Upper lobe of left lung (tissue), 6 donors: ENCODE measurements at regions not wholly inside any gene's neighbourhood (a gene's known extent, or its start where the extent isn't known, plus 50 kb on each side); places are given as distances from the start of the nearest gene placed in this dataset.

ENCODE experiments used
- ATAC-seq, 2 donors: fragments of 200-7000 bp; cut with Tn5 transposase; one replicate each; pipeline ENCODE4 v1.9.1; 2022; ENCODE audit warnings: mild to moderate bottlenecking in 2 of 2, moderate library complexity in 2 of 2; ENCODE audit not compliant: low FRiP score in 2 of 2
- DNase-seq, 2 donors: peaks; one replicate each; pipeline ENCODE4 v3.0.0-alpha.2; 2019 to 2020
- H3K27ac ChIP-seq, 4 donors: fragments of 200-600 bp; sonication (generic); one replicate each; pipeline ENCODE4 v1.5.1; 2016 to 2019
- H3K27me3 ChIP-seq, 4 donors: fragments of 200-600 bp; sonication (generic); one replicate each; pipeline ENCODE4 v1.5.1; 2017 to 2019
- H3K36me3 ChIP-seq, 4 donors: fragments of 200-600 bp; sonication (generic); one replicate each; pipeline ENCODE4 v1.5.1; 2016 to 2019
- H3K4me1 ChIP-seq, 4 donors: fragments of 200-600 bp; sonication (generic); one replicate each; pipeline ENCODE4 v1.5.1; 2018 to 2019
- H3K4me3 ChIP-seq, 4 donors: fragments of 200-600 bp; sonication (generic); one replicate each; pipeline ENCODE4 v1.5.1; 2017 to 2019; ENCODE audit warnings: mild to moderate bottlenecking in 2 of 4, moderate library complexity in 1 of 4
- H3K9me3 ChIP-seq, 4 donors: fragments of 200-600 bp; sonication (generic); one replicate each; pipeline ENCODE4 v1.5.1; 2018 to 2019
- EP300 ChIP-seq, 4 donors: sonication (generic); formaldehyde crosslinking; IDR thresholded peaks; one replicate each; pipeline ENCODE4 v1.5.1; 2017; ENCODE audit warnings: antibody characterized with exemption in 4 of 4, control low read depth in 2 of 4
- POLR2A ChIP-seq, 4 donors: fragments of 450-650 bp; IDR thresholded peaks; one replicate each; pipeline ENCODE4 v1.5.1; 2016 to 2017; ENCODE audit warnings: antibody characterized with exemption in 4 of 4, mild to moderate bottlenecking in 2 of 4
- POLR2AphosphoS5 ChIP-seq, 2 donors: sonication (generic); formaldehyde crosslinking; IDR thresholded peaks; one replicate each; pipeline ENCODE4 v1.5.1; 2017; ENCODE audit warnings: antibody characterized with exemption in 2 of 2
- WGBS, 2 donors: methylation state at CpG; one replicate each; pipeline ENCODE4 v1.1.5; 2017 to 2018; 5-methylcytosine and 5-hydroxymethylcytosine counted together
- TF ChIP-seq, protein P1 (sequence below), 6 experiments: fragments of 450-650 bp in 4 of 6; fragments of 200-600 bp in 2 of 6; sonication (generic) in 2 of 6; IDR thresholded peaks; one replicate each; pipeline ENCODE4 v1.5.1; 2016 to 2019; ENCODE audit warnings: antibody characterized with exemption in 6 of 6
- donor health status: DM: no; HTN: no; CAD: no; lungs with moderate emphysema.
- donor health status: DM: no; HTN: yes; CAD: no; lungs with severe emphysema.

DNA sequence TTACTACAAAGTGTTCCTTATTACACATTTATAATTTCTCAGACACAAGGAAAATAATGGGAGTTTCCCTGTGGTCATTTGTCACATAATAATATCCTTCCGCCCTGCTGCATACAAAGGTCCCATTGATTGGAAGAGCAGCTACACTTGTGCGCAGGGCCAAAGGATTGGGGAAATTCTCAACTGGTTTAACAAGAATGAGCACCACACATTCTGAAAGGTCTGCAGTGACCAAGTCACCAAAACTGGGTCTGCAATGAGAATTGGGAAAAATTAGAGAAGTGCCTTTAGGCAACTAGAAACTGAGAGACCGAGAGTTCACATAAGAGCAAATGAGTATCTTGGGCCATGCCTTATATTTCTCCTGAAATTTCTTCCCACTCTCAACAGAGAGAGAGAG, 98.2 kb upstream of the NR2F2 start:
- H3K27ac ChIP-seq, result no peak overlapping the region

DNA sequence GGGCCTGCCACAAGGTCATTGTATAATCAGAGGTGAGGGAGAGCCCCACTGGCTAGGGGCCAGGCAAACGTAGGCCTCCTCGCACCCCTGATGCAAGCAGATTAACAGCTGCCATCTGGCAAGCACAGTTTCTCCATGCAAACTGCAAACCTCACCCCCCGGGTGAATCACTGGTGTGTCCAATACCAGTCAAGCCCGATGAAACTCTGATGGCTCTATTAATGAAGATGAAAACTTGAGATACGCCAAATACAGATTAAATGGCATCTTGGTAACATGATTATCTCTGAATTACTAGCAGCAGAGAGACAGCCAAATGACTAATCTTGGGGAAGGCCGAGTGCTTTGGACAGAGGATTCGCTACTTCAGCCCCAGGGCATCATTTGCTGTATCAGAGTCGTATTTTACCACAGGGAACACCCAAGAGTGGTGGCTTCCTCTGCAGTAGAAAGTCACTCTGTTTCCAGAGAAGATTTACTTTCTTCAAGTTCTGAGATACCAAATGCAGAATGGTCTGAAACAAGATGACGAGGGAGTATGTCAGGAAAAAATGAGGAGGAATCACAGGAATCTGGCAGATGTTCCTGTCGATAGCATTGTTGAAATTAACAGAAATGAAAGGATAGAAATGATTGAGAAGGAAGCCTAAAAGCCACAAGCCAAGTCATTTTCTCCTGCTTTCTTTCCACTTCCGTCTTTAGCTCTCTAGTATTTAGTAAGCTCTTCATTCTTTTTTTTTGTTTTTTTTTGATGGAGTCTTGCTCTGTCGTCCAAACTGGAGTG, 96.2 kb upstream of the NR2F2 start:
- TF ChIP-seq, protein P1, sequence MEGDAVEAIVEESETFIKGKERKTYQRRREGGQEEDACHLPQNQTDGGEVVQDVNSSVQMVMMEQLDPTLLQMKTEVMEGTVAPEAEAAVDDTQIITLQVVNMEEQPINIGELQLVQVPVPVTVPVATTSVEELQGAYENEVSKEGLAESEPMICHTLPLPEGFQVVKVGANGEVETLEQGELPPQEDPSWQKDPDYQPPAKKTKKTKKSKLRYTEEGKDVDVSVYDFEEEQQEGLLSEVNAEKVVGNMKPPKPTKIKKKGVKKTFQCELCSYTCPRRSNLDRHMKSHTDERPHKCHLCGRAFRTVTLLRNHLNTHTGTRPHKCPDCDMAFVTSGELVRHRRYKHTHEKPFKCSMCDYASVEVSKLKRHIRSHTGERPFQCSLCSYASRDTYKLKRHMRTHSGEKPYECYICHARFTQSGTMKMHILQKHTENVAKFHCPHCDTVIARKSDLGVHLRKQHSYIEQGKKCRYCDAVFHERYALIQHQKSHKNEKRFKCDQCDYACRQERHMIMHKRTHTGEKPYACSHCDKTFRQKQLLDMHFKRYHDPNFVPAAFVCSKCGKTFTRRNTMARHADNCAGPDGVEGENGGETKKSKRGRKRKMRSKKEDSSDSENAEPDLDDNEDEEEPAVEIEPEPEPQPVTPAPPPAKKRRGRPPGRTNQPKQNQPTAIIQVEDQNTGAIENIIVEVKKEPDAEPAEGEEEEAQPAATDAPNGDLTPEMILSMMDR (IDR thresholded peaks at IDR 0.05), result no peak
- TF ChIP-seq EP300 (IDR thresholded peaks at IDR 0.05) (no peak), POLR2A (IDR thresholded peaks at IDR 0.05) (no peak), POLR2AphosphoS5 (IDR thresholded peaks at IDR 0.05) (no peak)
- no peaks in the 10 kb centered on the region for H3K4me1 ChIP-seq
- WGBS, 2 donors, result 78 to 82% methylated on average over 9 to 12 of the region's 12 CpGs
- H3K36me3 ChIP-seq, result no peaks in the 10 kb centered on the region
- no peak overlapping the region for H3K4me3 ChIP-seq
- no peaks in the 10 kb centered on the region for H3K9me3 ChIP-seq
- H3K27ac ChIP-seq, result no peak overlapping the region
- no peaks in the 10 kb centered on the region for H3K27me3 ChIP-seq
- ATAC-seq (peak in 1 of 2 donors; percentile 42), DNase-seq (no peak)

More for the DNA sequence above, 98.2 kb upstream of the NR2F2 start:
- DNase-seq (no peak), ATAC-seq (no peak)
- no peak overlapping the region for H3K4me3 ChIP-seq
- no peaks in the 10 kb centered on the region for H3K4me1 ChIP-seq
- H3K36me3 ChIP-seq, result no peaks in the 10 kb centered on the region
- WGBS, 2 donors, result 93 to 97% methylated on average over 3 of the region's 3 CpGs
- TF ChIP-seq POLR2A (IDR thresholded peaks at IDR 0.05), result no peak
- TF ChIP-seq POLR2AphosphoS5 (IDR thresholded peaks at IDR 0.05), result no peak
- TF ChIP-seq, protein P1 (IDR thresholded peaks at IDR 0.05), result no peak
- no peak for TF ChIP-seq EP300 (IDR thresholded peaks at IDR 0.05)
- H3K27me3 ChIP-seq, result no peaks in the 10 kb centered on the region
- no peaks in the 10 kb centered on the region for H3K9me3 ChIP-seq

DNA sequence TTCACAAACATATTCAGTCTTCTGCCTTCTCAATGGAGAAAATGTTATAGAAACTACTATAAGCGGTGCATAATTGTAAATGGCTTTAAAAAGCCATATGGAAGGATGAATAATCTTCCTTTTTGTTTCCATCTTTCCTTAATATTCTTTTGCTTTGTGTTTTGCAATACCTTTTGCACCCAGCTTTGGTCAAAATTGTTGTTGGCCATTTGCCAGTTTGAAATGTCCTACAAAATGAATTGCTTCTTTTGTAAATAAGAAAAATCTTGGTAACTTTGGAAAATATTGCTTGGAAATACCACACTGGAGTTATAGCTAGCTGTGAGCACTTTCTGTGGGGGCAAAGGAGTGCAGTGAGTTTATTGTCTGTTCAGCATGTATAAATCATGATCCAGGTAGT, 93.5 kb upstream of the NR2F2 start:
- H3K9me3 ChIP-seq, result peaks cover 0 to 3% (median 0%) of the 10 kb centered on the region in 4 donors
- H3K27ac ChIP-seq, result no peak overlapping the region
- DNase-seq (no peak), ATAC-seq (no peak)
- H3K4me1 ChIP-seq, result no peaks in the 10 kb centered on the region
- no peak overlapping the region for H3K4me3 ChIP-seq
- no peaks in the 10 kb centered on the region for H3K36me3 ChIP-seq
- TF ChIP-seq POLR2A (IDR thresholded peaks at IDR 0.05) (no peak), EP300 (IDR thresholded peaks at IDR 0.05) (no peak), POLR2AphosphoS5 (IDR thresholded peaks at IDR 0.05) (no peak)
- TF ChIP-seq, protein P1 (IDR thresholded peaks at IDR 0.05), result no peak
- WGBS, 2 donors, result 89 to 92% methylated on average over 1 of the region's 1 CpG
- no peaks in the 10 kb centered on the region for H3K27me3 ChIP-seq

DNA sequence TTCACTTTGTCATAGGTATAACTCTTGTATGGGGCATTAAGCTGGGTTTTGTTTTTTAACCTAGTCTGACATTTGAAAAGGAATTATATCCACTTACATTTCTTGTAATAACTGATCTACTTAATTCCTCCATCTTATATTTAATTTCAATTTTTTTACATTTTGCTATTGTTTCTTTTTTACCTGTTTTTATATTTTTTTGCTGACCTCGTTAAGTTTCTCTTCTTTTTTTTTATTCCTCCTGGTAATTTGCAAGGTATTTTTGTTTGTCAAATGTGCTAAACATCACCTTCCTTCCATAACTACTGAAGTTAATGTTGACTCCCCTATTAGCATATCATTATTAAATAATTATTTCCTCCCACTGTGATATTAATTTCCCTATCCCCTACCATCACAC, 87.7 kb upstream of the NR2F2 start:
- DNase-seq, result no peak
- ATAC-seq, result no peak
- no peak overlapping the region for H3K4me3 ChIP-seq
- no peaks in the 10 kb centered on the region for H3K4me1 ChIP-seq
- TF ChIP-seq EP300 (IDR thresholded peaks at IDR 0.05), result no peak
- no peak for TF ChIP-seq POLR2A (IDR thresholded peaks at IDR 0.05)
- TF ChIP-seq, protein P1 (IDR thresholded peaks at IDR 0.05), result no peak
- TF ChIP-seq POLR2AphosphoS5 (IDR thresholded peaks at IDR 0.05), result no peak
- H3K27ac ChIP-seq, result no peak overlapping the region
- H3K27me3 ChIP-seq, result no peaks in the 10 kb centered on the region
- 80 to 85% methylated on average over 1 of the region's 1 CpG for WGBS, 2 donors
- H3K36me3 ChIP-seq, result no peaks in the 10 kb centered on the region
- H3K9me3 ChIP-seq, result peaks cover 0 to 3% (median 0%) of the 10 kb centered on the region in 4 donors

DNA sequence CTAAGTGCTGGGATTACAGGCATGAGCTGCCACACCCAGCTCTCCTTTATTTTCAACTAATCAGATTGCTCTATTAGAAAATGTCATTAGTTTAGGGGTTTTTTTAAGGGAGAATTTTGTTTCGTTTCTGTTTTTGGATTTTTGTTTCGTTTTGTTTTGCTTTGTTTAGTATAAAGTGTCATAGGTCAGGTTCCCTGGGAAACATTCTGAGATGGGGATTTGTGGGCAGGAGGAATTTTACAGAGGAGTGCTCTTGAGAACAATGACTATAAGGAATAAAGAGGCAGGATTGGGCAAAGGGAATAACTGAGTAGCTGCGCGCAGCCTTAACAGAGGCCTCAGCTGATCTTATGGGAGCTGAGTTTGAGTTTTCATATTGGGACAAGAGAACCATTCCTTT, 86.8 kb upstream of the NR2F2 start:
- H3K4me1 ChIP-seq, result no peaks in the 10 kb centered on the region
- H3K27me3 ChIP-seq, result no peaks in the 10 kb centered on the region
- H3K36me3 ChIP-seq, result no peaks in the 10 kb centered on the region
- no peak overlapping the region for H3K4me3 ChIP-seq
- peaks cover 0 to 3% (median 0%) of the 10 kb centered on the region in 4 donors for H3K9me3 ChIP-seq
- H3K27ac ChIP-seq, result no peak overlapping the region
- DNase-seq (no peak), ATAC-seq (no peak)
- TF ChIP-seq EP300 (IDR thresholded peaks at IDR 0.05) (no peak), POLR2A (IDR thresholded peaks at IDR 0.05) (no peak), POLR2AphosphoS5 (IDR thresholded peaks at IDR 0.05) (no peak)
- TF ChIP-seq, protein P1 (IDR thresholded peaks at IDR 0.05), result no peak
- WGBS, 2 donors, result 72 to 83% methylated on average over 4 of the region's 4 CpGs
